ENCODE measurements at regions not wholly inside any gene's neighbourhood (a gene's known extent, or its start where the extent isn't known, plus 50 kb on each side); places are given as distances from the start of the nearest gene placed in this dataset.

GRCh38 chr11:131191606-131192005 lies 178.8 kb upstream of the NTM start (continued):
- TF ChIP-seq DEAF1 (CRISPR knock-in tag; IDR thresholded peaks at IDR 0.05) (no peak), THRA (IDR thresholded peaks at IDR 0.05) (no peak), NCOA6 (IDR thresholded peaks at IDR 0.05) (no peak), CHD7 (IDR thresholded peaks at IDR 0.05; ENCODE audit: low read depth, low read length) (no peak), PHTF2 (CRISPR knock-in tag; IDR thresholded peaks at IDR 0.05) (no peak), MCM3 (IDR thresholded peaks at IDR 0.05) (no peak), SP2 (IDR thresholded peaks at IDR 0.05; ENCODE audit: extremely low read depth, low read depth, low read length, poor library complexity, severe bottlenecking) (no peak)

Measured in K562 (cell line).